SK-N-SH (cell line): ENCODE measurements at regions not wholly inside any gene's neighbourhood (a gene's known extent, or its start where the extent isn't known, plus 50 kb on each side); places are given as distances from the start of the nearest gene placed in this dataset.

Source experiments
- CTCF ChIA-PET: fragments of 300-600, 350-600 bp; formaldehyde crosslinking; extraction: SDS; loops from one replicate; lab custom pipeline; 2021; lab: Yijun Ruan, JAX
- POLR2A ChIA-PET: fragments of 350-600 bp; sonication (Branson Sonifier 250); formaldehyde crosslinking; extraction: SDS; loops from one replicate; lab custom pipeline; 2020; ENCODE audit warnings: antibody characterized with exemption, inconsistent platforms; lab: Yijun Ruan, JAX
- DNase-seq: peaks from one replicate; pipeline ENCODE4 v3.0.0; 2012
- H2AFZ ChIP-seq: fragments of 200-600 bp; sonication (generic); 2 replicates; pipeline ENCODE4 v1.8.1; 2016; ENCODE audit warnings: antibody characterized with exemption, mild to moderate bottlenecking, low read depth
- H3F3A ChIP-seq: fragments of 200-600 bp; sonication (generic); replicated peaks from 2 replicates; pipeline ENCODE3; 2016; ENCODE audit warnings: antibody characterized with exemption, mild to moderate bottlenecking; ENCODE audit not compliant: insufficient read depth
- H3K27ac ChIP-seq, 2 experiments: fragments of 200-500 bp in 1 of 2; fragments of 200-600 bp in 1 of 2; sonication (Bioruptor generic) in 1 of 2; sonication (generic), shearing (Covaris generic) in 1 of 2; 2 replicates each; pipeline versions ENCODE4 v1.5.1 to v1.6.1; 2014 to 2016; ENCODE audit warnings: low read depth in 2 of 2, inconsistent platforms in 1 of 2, low read length in 1 of 2, mild to moderate bottlenecking in 1 of 2, mixed read lengths in 1 of 2
- H3K27me3 ChIP-seq: fragments of 200-600 bp; sonication (generic), shearing (Covaris generic); 2 replicates; pipeline ENCODE4 v1.6.1; 2016; ENCODE audit warnings: mixed run types; ENCODE audit not compliant: insufficient read depth
- H3K36me3 ChIP-seq, 2 experiments: fragments of 200-500 bp in 1 of 2; fragments of 200-600 bp in 1 of 2; sonication (Bioruptor generic) in 1 of 2; sonication (generic) in 1 of 2; replicated peaks in 1 of 2; 2 replicates each; pipeline versions ENCODE3 to v1.5.1; 2014 to 2016; ENCODE audit warnings: low read length in 1 of 2, mild to moderate bottlenecking in 1 of 2; ENCODE audit not compliant: insufficient read depth in 2 of 2, control insufficient read depth in 1 of 2
- H3K4me1 ChIP-seq, 2 experiments: fragments of 200-500 bp in 1 of 2; fragments of 200-600 bp in 1 of 2; sonication (Bioruptor generic) in 1 of 2; sonication (generic), shearing (Covaris generic) in 1 of 2; 2 replicates each; pipeline versions ENCODE4 v1.5.1 to v1.6.1; 2014 to 2016; ENCODE audit warnings: low read depth in 1 of 2, low read length in 1 of 2, mixed run types in 1 of 2; ENCODE audit not compliant: insufficient read depth in 2 of 2, control insufficient read depth in 1 of 2
- H3K4me2 ChIP-seq: fragments of 200-600 bp; sonication (generic), shearing (Covaris generic); 2 replicates; pipeline ENCODE4 v1.6.1; 2017; ENCODE audit warnings: mixed run types
- H3K4me3 ChIP-seq, 2 experiments: fragments of 200-500 bp in 1 of 2; fragments of 200-600 bp in 1 of 2; sonication (Bioruptor generic) in 1 of 2; sonication (generic), shearing (Covaris generic) in 1 of 2; 2 replicates each; pipeline versions ENCODE4 v1.5.1 to v1.8.1; 2014 to 2016; ENCODE audit warnings: low read depth in 2 of 2, inconsistent platforms in 1 of 2, low read length in 1 of 2, mild to moderate bottlenecking in 1 of 2, mixed read lengths in 1 of 2, moderate library complexity in 1 of 2
- H3K79me2 ChIP-seq: fragments of 200-600 bp; sonication (generic); 2 replicates; pipeline ENCODE4 v1.8.1; 2017; ENCODE audit warnings: mild to moderate bottlenecking; ENCODE audit not compliant: insufficient read depth
- H3K9ac ChIP-seq: fragments of 200-600 bp; sonication (generic); 2 replicates; pipeline ENCODE4 v1.6.1; 2017; ENCODE audit warnings: mixed run types
- H3K9me2 ChIP-seq: fragments of 200-600 bp; sonication (generic); 2 replicates; pipeline ENCODE4 v1.6.1; 2017; ENCODE audit warnings: mixed run types
- H3K9me3 ChIP-seq: fragments of 200-600 bp; sonication (generic); 2 replicates; pipeline ENCODE4 v1.6.1; 2017; ENCODE audit warnings: mixed run types, mild to moderate bottlenecking, moderate library complexity
- H4K20me1 ChIP-seq: fragments of 200-600 bp; sonication (generic); 2 replicates; pipeline ENCODE4 v1.6.1; 2017; ENCODE audit warnings: mild to moderate bottlenecking, mixed run types; ENCODE audit not compliant: insufficient read depth
- ELF1 ChIP-seq: IDR thresholded peaks from 2 replicates; pipeline ENCODE4 v1.4.0; 2012
- EP300 ChIP-seq, 2 experiments: IDR thresholded peaks; 2 replicates each; pipeline versions ENCODE4 v1.4.0 to v1.6.1; 2012; ENCODE audit warnings: borderline replicate concordance in 1 of 2, low read depth in 1 of 2, low read length in 1 of 2
- FOSL2 ChIP-seq: IDR thresholded peaks from 2 replicates; pipeline ENCODE4 v1.4.0; 2012; ENCODE audit warnings: low read depth, mild to moderate bottlenecking, moderate library complexity, borderline replicate concordance
- FOXJ3 ChIP-seq: sonication (generic); formaldehyde crosslinking; IDR thresholded peaks from 2 replicates; pipeline ENCODE4 v1.5.1; 2020; ENCODE audit warnings: mild to moderate bottlenecking, missing genetic modification reagents
- FOXM1 ChIP-seq: IDR thresholded peaks from 2 replicates; pipeline ENCODE4 v1.4.0; 2012; ENCODE audit warnings: low read depth, mild to moderate bottlenecking
- GABPA ChIP-seq: IDR thresholded peaks from 2 replicates; pipeline ENCODE4 v1.4.0; 2012; ENCODE audit warnings: low read depth, mild to moderate bottlenecking
- IRF3 ChIP-seq: fragments of 150-350 bp; IDR thresholded peaks from 2 replicates; pipeline ENCODE4 v1.6.1; 2016; ENCODE audit warnings: mild to moderate bottlenecking, low read depth, low read length
- JUND ChIP-seq: IDR thresholded peaks from 2 replicates; pipeline ENCODE4 v1.4.0; 2012
- MEF2A ChIP-seq: IDR thresholded peaks from 2 replicates; pipeline ENCODE4 v1.4.0; 2012; ENCODE audit warnings: low read depth, borderline replicate concordance
- NRF1 ChIP-seq: IDR thresholded peaks from 2 replicates; pipeline ENCODE4 v1.6.1; 2012; ENCODE audit warnings: low read depth, mild to moderate bottlenecking, low read length
- RAD21 ChIP-seq: IDR thresholded peaks from 2 replicates; pipeline ENCODE4 v1.6.1; 2012; ENCODE audit warnings: mild to moderate bottlenecking, low read length
- RCOR1 ChIP-seq: fragments of 150-350 bp; IDR thresholded peaks from 2 replicates; pipeline ENCODE4 v1.6.1; 2017; ENCODE audit warnings: antibody characterized with exemption, low read length
- RFX5 ChIP-seq: IDR thresholded peaks from 2 replicates; pipeline ENCODE4 v1.6.1; 2012; ENCODE audit warnings: mild to moderate bottlenecking, improper control_type of control experiment, low read length
- RXRA ChIP-seq: IDR thresholded peaks from 2 replicates; pipeline ENCODE4 v1.4.0; 2012; ENCODE audit warnings: low read depth, mild to moderate bottlenecking, borderline replicate concordance
- SMC3 ChIP-seq: IDR thresholded peaks from 2 replicates; pipeline ENCODE4 v1.6.1; 2012; ENCODE audit warnings: low read depth, low read length, improper control_type of control experiment
- YY1 ChIP-seq: IDR thresholded peaks from 2 replicates; pipeline ENCODE4 v1.4.0; 2012; ENCODE audit warnings: low read depth, mild to moderate bottlenecking
- WGBS: methylation state at CpG from one replicate; pipeline ENCODE4 v1.1.6; 2017; ENCODE audit warnings: low lambda C conversion rate; 5-methylcytosine and 5-hydroxymethylcytosine counted together
- small RNA-seq, 7 experiments: library from RNA; depleted of rRNA; stranded (forward); fragments of <200 nt; gene quantifications; one replicate each; pipeline ENCODE3, GENCODE V24; 2012

- Histone ChIP-seq H3K4me3 (no peak overlapping the region), H3K9ac (no peak overlapping the region), H4K20me1 (no peaks in the 10 kb centered on the region)
- no peak for DNase-seq
- no peak for TF ChIP-seq GABPA
- TF ChIP-seq SMC3, result no peak
- TF ChIP-seq RAD21, result no peak
- TF ChIP-seq, all 33 proteins: peak for 0
- Histone ChIP-seq H3F3A (no peaks in the 10 kb centered on the region), H3K27me3 (no peaks in the 10 kb centered on the region), H3K4me1 (no peaks in the 10 kb centered on the region), H3K36me3 (no peaks in the 10 kb centered on the region), H3K9me3 (no peaks in the 10 kb centered on the region), H3K4me2 (no peak overlapping the region), H2AFZ (no peak overlapping the region), H3K9me2 (no peaks in the 10 kb centered on the region), H3K79me2 (no peaks in the 10 kb centered on the region), H3K27ac (no peak overlapping the region)
- CTCF ChIA-PET, result no interaction called here
- POLR2A ChIA-PET, result interaction anchor here (1.8 kb wide), 1 partner anchor 27 kb away, joined by 6 read pairs; no protein-coding TSS in a partner anchor
- no CpG with 5 or more reads among the region's 8 CpGs for WGBS
Measured at GRCh38 chr6:85705220-85705619, 62.5 kb upstream of the SYNCRIP start.

- Histone ChIP-seq H3K4me3 (no peak overlapping the region), H3K9me2 (no peaks in the 10 kb centered on the region), H3K79me2 (no peaks in the 10 kb centered on the region), H3K4me2 (no peak overlapping the region), H3F3A (no peaks in the 10 kb centered on the region), H3K27me3 (no peaks in the 10 kb centered on the region), H3K4me1 (no peaks in the 10 kb centered on the region), H3K9ac (no peak overlapping the region), H4K20me1 (no peaks in the 10 kb centered on the region), H2AFZ (no peak overlapping the region), H3K36me3 (no peaks in the 10 kb centered on the region), H3K9me3 (no peaks in the 10 kb centered on the region), H3K27ac (no peak overlapping the region)
- ChIA-PET CTCF (no interaction called here), POLR2A (no interaction called here)
- DNase-seq, result no peak
- TF ChIP-seq FOSL2 (no peak), RXRA (no peak), ELF1 (no peak), YY1 (no peak), NRF1 (no peak), RCOR1 (no peak), RFX5 (no peak), EP300 (IDR thresholded peaks at IDR 0.05; ENCODE audit: borderline replicate concordance in 1 of 2, low read depth in 1 of 2, low read length in 1 of 2) (no peak), GABPA (no peak), SMC3 (no peak), JUND (no peak), FOXJ3 (no peak), IRF3 (no peak), RAD21 (no peak), FOXM1 (no peak), MEF2A (no peak)
Measured at GRCh38 chr6:85703406-85703805, 60.7 kb upstream of the SYNCRIP start.

Small RNA genes lying in the stretch of these regions (small RNA-seq; reads per million reads assigned to genes)
- 0 reads per million in 7 experiments for gene RF00019
- gene RN7SL643P, result 0 reads per million in 7 experiments
- 0 reads per million in 7 experiments for gene RNU4-12P
- gene RNU4-72P, result 0 reads per million in 7 experiments
- 0 reads per million in 7 experiments for gene SMIM11P1
